ENCODE measurements at regions not wholly inside any gene's neighbourhood (a gene's known extent, or its start where the extent isn't known, plus 50 kb on each side); places are given as distances from the start of the nearest gene placed in this dataset.

DNA sequence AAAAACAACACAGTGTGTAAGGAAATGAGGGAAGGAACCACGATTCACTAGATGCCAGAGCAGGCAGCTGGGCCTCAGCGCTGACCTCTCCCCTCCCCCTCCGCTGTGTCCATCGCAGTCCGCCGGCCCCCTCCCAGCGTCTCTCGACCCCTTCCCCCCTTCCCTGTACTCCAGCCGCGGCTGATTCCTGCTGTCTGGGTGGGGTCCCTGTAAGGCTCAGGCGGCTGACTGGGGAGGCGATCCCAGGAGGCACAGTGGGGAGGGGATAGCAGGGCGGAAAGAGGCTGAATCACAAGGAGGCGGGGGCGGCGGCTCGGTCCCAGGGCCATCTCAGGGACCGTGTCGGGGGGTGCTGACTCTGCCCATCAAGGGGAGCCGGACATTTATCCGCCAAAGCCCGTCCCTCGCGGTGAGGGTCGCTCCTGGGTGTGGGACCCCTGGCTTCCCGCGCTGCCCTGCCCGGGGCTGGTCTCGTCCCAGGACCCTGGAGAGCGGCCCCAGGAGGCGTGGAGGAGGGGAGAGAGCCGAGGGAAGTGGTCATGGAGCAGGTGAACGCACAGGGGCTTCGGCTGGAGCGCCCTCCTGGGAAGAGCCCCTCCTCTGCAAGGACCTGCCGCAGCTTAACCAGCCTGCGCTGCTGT is 241.9 kb downstream of the PTPRU start:
- Histone ChIP-seq H3K4me1 (ENCODE audit: insufficient read depth, insufficient read length) (peaks cover 3% of the 10 kb centered on the region), H3K27me3 (ENCODE audit: insufficient read depth, insufficient read length) (peaks cover 19% of the 10 kb centered on the region), H3K9me3 (ENCODE audit: insufficient read depth, low read length) (no peaks in the 10 kb centered on the region), H3K9ac (ENCODE audit: insufficient read length, low read depth) (peak overlapping the region; percentile 28), H3K4me3 (ENCODE audit: insufficient read length, low read depth) (peak overlapping the region; percentile 27), H3K36me3 (ENCODE audit: insufficient read depth, insufficient read length, low read length) (no peaks in the 10 kb centered on the region)
- TF ChIP-seq YY1 (IDR thresholded peaks at IDR 0.05; ENCODE audit: insufficient read depth, insufficient read length) (no peak), ZNF274 (IDR thresholded peaks at IDR 0.05; ENCODE audit: low read depth, low read length) (no peak), SUZ12 (IDR thresholded peaks at IDR 0.05; ENCODE audit: extremely low read depth, insufficient read depth, insufficient read length) (no peak)
- no peak for DNase-seq (ENCODE audit: low read depth, low spot score)

DNA sequence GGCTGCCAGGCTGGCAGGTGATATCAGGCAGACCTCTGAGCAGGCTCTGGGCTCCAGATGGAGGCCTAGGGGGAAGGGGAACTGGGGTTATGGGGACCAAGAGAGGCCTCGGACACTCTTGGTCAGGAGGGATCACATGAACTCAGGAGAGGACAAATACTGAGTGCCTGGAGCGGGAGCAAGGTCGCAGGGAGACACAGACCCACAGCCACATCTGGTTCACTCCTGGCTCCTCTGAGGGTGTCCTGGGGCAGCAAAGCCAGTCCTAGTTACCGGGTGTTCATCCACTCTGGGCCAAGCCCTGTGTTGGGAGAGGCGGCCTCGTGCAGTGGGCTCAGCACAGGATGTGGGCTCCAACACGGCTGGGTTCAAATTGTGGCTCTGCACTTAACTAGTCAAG is 239.0 kb downstream of the PTPRU start:
- Histone ChIP-seq H3K9me3 (ENCODE audit: insufficient read depth, low read length) (no peaks in the 10 kb centered on the region), H3K36me3 (ENCODE audit: insufficient read depth, insufficient read length, low read length) (no peaks in the 10 kb centered on the region), H3K27me3 (ENCODE audit: insufficient read depth, insufficient read length) (peaks cover 19% of the 10 kb centered on the region), H3K4me3 (ENCODE audit: insufficient read length, low read depth) (no peak overlapping the region), H3K9ac (ENCODE audit: insufficient read length, low read depth) (no peak overlapping the region), H3K4me1 (ENCODE audit: insufficient read depth, insufficient read length) (peaks cover 5% of the 10 kb centered on the region)
- TF ChIP-seq ZNF274 (IDR thresholded peaks at IDR 0.05; ENCODE audit: low read depth, low read length) (no peak), SUZ12 (IDR thresholded peaks at IDR 0.05; ENCODE audit: extremely low read depth, insufficient read depth, insufficient read length) (no peak)
- no peak for DNase-seq (ENCODE audit: low read depth, low spot score)

DNA sequence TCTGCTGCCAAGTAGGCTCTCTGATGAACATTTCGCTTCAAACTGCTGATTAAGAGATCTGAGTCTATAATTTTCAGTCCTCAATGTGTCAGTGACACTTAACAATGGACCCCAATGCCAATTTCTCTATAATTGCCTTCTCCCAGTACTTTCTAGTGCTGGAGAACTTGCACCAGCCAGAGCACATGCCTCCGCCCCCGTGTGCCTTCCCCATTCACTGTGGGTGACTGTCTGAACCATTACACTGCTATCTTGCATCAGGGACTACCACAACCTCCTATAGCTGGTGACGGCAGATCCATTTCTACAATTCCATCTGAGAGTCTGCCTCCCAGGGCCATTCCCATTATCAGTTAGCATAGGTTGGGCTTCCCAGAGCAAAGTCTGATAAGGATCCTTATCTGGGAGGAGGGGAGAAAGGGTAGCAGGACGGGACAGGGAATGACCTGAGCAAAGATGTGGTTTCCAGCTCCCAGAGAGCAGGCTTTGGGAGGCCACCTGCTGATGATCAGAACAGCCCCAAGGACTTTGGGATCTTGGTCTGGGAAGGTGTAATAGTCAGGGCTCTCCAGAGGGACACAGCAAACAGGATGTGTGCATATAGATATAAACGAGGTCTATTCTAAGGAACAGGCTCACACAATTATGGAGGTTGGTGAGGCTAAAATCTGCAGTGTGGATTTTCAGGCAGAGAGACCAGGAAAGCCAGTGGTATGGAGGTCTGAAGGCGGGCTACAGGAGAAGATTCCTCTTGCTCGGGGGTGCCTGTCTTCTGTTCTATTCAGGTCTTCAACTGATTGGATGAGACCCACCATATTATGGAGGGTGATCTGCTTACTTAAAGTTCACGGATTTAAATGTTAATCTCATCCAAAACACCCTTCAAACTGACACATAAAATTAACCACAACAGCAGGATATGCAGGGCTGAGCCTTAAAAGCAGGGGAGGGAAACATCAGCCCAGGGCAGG is 238.2 kb downstream of the PTPRU start:
- Histone ChIP-seq H3K4me3 (ENCODE audit: insufficient read length, low read depth) (no peak overlapping the region), H3K27me3 (ENCODE audit: insufficient read depth, insufficient read length) (peaks cover 14% of the 10 kb centered on the region), H3K9ac (ENCODE audit: insufficient read length, low read depth) (no peak overlapping the region), H3K4me1 (ENCODE audit: insufficient read depth, insufficient read length) (peaks cover 5% of the 10 kb centered on the region), H3K9me3 (ENCODE audit: insufficient read depth, low read length) (no peaks in the 10 kb centered on the region), H3K36me3 (ENCODE audit: insufficient read depth, insufficient read length, low read length) (no peaks in the 10 kb centered on the region)
- DNase-seq (ENCODE audit: low read depth, low spot score), result no peak
- TF ChIP-seq YY1 (IDR thresholded peaks at IDR 0.05; ENCODE audit: insufficient read depth, insufficient read length) (no peak), SUZ12 (IDR thresholded peaks at IDR 0.05; ENCODE audit: extremely low read depth, insufficient read depth, insufficient read length) (no peak), ZNF274 (IDR thresholded peaks at IDR 0.05; ENCODE audit: low read depth, low read length) (no peak)

DNA sequence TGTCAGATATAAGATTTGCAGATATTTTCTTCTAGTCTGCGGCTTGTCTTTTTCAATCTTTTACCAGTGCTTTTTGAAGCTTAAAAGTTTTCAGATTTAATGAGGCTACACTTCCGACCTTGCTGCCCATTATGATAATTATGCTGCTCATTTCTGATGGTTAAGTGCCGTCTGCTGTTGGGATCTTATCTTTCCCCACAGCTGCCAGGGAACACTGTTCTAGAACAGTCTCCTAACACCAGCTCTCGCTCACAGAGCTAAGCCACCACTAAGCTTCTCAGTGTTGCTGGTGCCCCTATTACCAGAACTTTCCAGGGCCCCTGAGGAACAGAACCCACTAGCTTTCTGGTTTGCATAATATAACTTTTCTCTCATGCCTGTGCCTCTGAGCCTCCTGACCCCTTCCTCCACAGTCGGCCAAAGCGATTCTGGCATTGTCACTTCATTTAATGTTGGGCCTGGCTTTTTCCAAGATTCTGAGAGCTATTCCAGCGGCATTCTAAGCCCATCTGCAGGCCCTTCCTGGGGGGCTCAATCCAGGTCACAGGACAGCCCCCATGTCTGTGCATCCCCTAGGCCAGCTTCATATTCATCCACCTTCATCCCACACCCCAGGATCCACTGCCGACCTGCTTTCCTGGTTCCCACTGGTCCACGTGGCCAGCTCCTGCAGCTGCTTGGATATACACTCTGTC is 237.0 kb downstream of the PTPRU start:
- Histone ChIP-seq H3K9ac (ENCODE audit: insufficient read length, low read depth) (no peak overlapping the region), H3K9me3 (ENCODE audit: insufficient read depth, low read length) (no peaks in the 10 kb centered on the region), H3K27me3 (ENCODE audit: insufficient read depth, insufficient read length) (peaks cover 6% of the 10 kb centered on the region), H3K4me3 (ENCODE audit: insufficient read length, low read depth) (no peak overlapping the region), H3K4me1 (ENCODE audit: insufficient read depth, insufficient read length) (peaks cover 8% of the 10 kb centered on the region), H3K36me3 (ENCODE audit: insufficient read depth, insufficient read length, low read length) (no peaks in the 10 kb centered on the region)
- DNase-seq (ENCODE audit: low read depth, low spot score), result no peak
- TF ChIP-seq SUZ12 (IDR thresholded peaks at IDR 0.05; ENCODE audit: extremely low read depth, insufficient read depth, insufficient read length) (no peak), YY1 (IDR thresholded peaks at IDR 0.05; ENCODE audit: insufficient read depth, insufficient read length) (no peak), ZNF274 (IDR thresholded peaks at IDR 0.05; ENCODE audit: low read depth, low read length) (no peak)

DNA sequence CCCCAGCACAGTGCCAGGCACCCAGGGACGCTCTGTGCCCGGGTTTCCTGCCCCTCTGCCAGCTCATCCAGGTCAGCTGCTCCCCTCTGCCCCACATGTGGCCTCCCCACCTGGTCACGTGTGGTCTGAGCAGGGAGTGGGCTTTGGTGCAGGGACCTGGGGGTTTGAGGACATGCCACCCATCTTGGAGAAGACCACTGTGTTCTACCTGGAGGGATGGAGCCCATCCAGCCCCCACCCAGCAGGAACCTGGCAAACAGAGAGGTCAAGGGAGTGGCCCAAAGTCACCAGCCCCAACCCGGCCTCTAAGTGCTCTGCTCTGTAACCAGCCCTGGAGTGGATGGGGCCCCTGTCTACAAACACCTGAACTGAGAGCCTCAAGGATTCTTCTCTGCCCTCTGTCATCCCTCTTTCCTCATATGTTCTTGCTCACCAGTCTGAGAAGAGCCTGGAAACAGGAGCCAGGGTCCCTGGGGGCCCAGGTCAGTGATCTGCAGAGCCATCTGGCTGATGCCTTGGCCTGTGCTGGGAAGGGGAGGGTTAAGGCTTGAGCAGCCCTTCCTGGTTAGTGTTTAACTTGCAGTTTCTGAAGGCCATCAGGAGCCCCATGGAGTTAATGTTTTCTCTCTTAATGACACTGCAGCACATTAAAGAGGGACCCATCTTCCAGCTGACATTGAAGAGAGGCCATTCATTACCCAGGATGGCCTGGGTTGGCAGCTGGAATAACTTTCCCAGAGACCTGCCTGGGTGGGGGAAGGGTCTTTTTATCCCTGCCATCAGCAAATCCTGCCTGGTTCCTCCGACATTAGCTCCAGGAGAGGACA is 235.4 kb downstream of the PTPRU start:
- Histone ChIP-seq H3K4me3 (ENCODE audit: insufficient read length, low read depth) (no peak overlapping the region), H3K36me3 (ENCODE audit: insufficient read depth, insufficient read length, low read length) (no peaks in the 10 kb centered on the region), H3K9me3 (ENCODE audit: insufficient read depth, low read length) (no peaks in the 10 kb centered on the region), H3K9ac (ENCODE audit: insufficient read length, low read depth) (no peak overlapping the region), H3K4me1 (ENCODE audit: insufficient read depth, insufficient read length) (peaks cover 7% of the 10 kb centered on the region), H3K27me3 (ENCODE audit: insufficient read depth, insufficient read length) (no peaks in the 10 kb centered on the region)
- no peak for TF ChIP-seq SUZ12 (IDR thresholded peaks at IDR 0.05; ENCODE audit: extremely low read depth, insufficient read depth, insufficient read length)
- TF ChIP-seq ZNF274 (IDR thresholded peaks at IDR 0.05; ENCODE audit: low read depth, low read length), result no peak
- no peak for TF ChIP-seq YY1 (IDR thresholded peaks at IDR 0.05; ENCODE audit: insufficient read depth, insufficient read length)
- DNase-seq (ENCODE audit: low read depth, low spot score), result peak; percentile 78

DNA sequence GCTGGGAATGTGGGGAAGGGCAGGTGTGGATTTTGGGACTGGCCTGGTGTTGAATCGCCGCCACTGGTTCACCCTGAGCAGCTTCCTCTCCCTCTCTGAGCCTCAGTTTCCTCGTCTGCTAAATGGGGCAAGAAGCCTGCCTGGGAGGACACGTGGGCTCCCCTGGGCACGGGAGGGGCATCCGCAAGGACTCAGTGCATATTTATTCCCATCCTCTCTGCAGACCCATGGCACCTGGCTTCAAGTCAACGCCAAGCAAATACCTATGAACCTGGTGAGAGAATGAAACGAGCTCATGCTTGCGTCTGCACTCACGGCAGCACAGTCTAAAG is 234.4 kb downstream of the PTPRU start:
- Histone ChIP-seq H3K27me3 (ENCODE audit: insufficient read depth, insufficient read length) (no peaks in the 10 kb centered on the region), H3K36me3 (ENCODE audit: insufficient read depth, insufficient read length, low read length) (no peaks in the 10 kb centered on the region), H3K9me3 (ENCODE audit: insufficient read depth, low read length) (peaks cover 5% of the 10 kb centered on the region; the same call in 1 of the 2 replicates), H3K4me3 (ENCODE audit: insufficient read length, low read depth) (no peak overlapping the region), H3K9ac (ENCODE audit: insufficient read length, low read depth) (no peak overlapping the region), H3K4me1 (ENCODE audit: insufficient read depth, insufficient read length) (peaks cover 7% of the 10 kb centered on the region)
- DNase-seq (ENCODE audit: low read depth, low spot score), result no peak
- TF ChIP-seq ZNF274 (IDR thresholded peaks at IDR 0.05; ENCODE audit: low read depth, low read length) (no peak), SUZ12 (IDR thresholded peaks at IDR 0.05; ENCODE audit: extremely low read depth, insufficient read depth, insufficient read length) (no peak), YY1 (IDR thresholded peaks at IDR 0.05; ENCODE audit: insufficient read depth, insufficient read length) (no peak)

Measured in NT2/D1 (cell line).